GM12878 (cell line): ENCODE measurements at regions not wholly inside any gene's neighbourhood (a gene's known extent, or its start where the extent isn't known, plus 50 kb on each side); places are given as distances from the start of the nearest gene placed in this dataset.

Source experiments
- ATAC-seq: fragments of 200-7000 bp; cut with Tn5 transposase; 3 replicates; pipeline ENCODE4 v1.9.1; 2020; ENCODE audit warnings: mild to moderate bottlenecking, moderate library complexity
- BruUV-seq: library from RNA; stranded (reverse); fragments of 400-500 nt; replicated peaks from 2 replicates; lab custom pipeline; 2021; lab: Mats Ljungman, UMichigan
- CTCF ChIA-PET: fragments of 300-600 bp; sonication (Branson Sonifier 250); formaldehyde crosslinking; extraction: SDS; loops from one replicate; lab custom pipeline; 2021; ENCODE audit warnings: inconsistent platforms; lab: Yijun Ruan, JAX
- POLR2A ChIA-PET: fragments of 350-600 bp; formaldehyde crosslinking; extraction: SDS; loops from one replicate; lab custom pipeline; 2021; ENCODE audit warnings: inconsistent platforms; lab: Charles Lee
- RAD21 ChIA-PET: fragments of 300-600 bp; sonication (Branson Sonifier 250); formaldehyde crosslinking; loops from one replicate; lab custom pipeline; 2023; ENCODE audit warnings: antibody characterized with exemption; ENCODE audit not compliant: unreplicated experiment; lab: Charles Lee
- SMC1A ChIA-PET: fragments of 300-600 bp; sonication (Branson Sonifier 250); formaldehyde crosslinking; loops from one replicate; lab custom pipeline; 2023; ENCODE audit not compliant: unreplicated experiment, uncharacterized antibody; lab: Charles Lee
- DNase-seq: peaks from one replicate; pipeline ENCODE4 v3.0.0-alpha.2; 2011; ENCODE audit warnings: low read depth, low spot score
- FAIRE-seq: peaks from 3 replicates; lab custom pipeline; 2011; peaks lifted over from hg19 to GRCh38; lab: Jason Lieb, UNC
- H2AFZ ChIP-seq: 2 replicates; pipeline ENCODE4 v1.6.0; 2011; ENCODE audit warnings: low read depth, low read length, control low read depth; ENCODE audit not compliant: control insufficient read depth
- H3K27ac ChIP-seq: 2 replicates; pipeline ENCODE4 v1.5.1; 2011; ENCODE audit warnings: control low read depth; ENCODE audit not compliant: control insufficient read depth, insufficient read depth
- H3K27me3 ChIP-seq, 2 experiments: replicated peaks in 1 of 2; 2 replicates each; pipeline versions ENCODE4 v1.6.0 to v1.6.1; 2011; ENCODE audit warnings: low read length in 1 of 2; ENCODE audit not compliant: control insufficient read depth in 2 of 2, insufficient read depth in 2 of 2
- H3K36me3 ChIP-seq, 2 experiments: 2 replicates each; pipeline ENCODE4 v1.5.1; 2011; ENCODE audit warnings: low read length in 1 of 2; ENCODE audit not compliant: control insufficient read depth in 2 of 2, insufficient read depth in 2 of 2
- H3K4me1 ChIP-seq: 2 replicates; pipeline ENCODE4 v1.6.1; 2011; ENCODE audit warnings: mild to moderate bottlenecking, low read length, moderate library complexity, mixed read lengths; ENCODE audit not compliant: control insufficient read depth, insufficient read depth
- H3K4me2 ChIP-seq: 2 replicates; pipeline ENCODE4 v1.6.0; 2011; ENCODE audit warnings: control low read depth; ENCODE audit not compliant: control insufficient read depth, insufficient read depth
- H3K4me3 ChIP-seq: fragments of 200-600 bp; sonication (generic); 2 replicates; pipeline ENCODE4 v1.5.1; 2016
- H3K79me2 ChIP-seq: 2 replicates; pipeline ENCODE4 v1.6.0; 2011; ENCODE audit warnings: low read length; ENCODE audit not compliant: control insufficient read depth, insufficient read depth
- H3K9ac ChIP-seq: 2 replicates; pipeline ENCODE4 v1.8.0; 2011; ENCODE audit warnings: low read length, control low read depth, mixed read lengths; ENCODE audit not compliant: control insufficient read depth, insufficient read depth
- H3K9me3 ChIP-seq: replicated peaks from 3 replicates; pipeline ENCODE4 v1.5.1; 2011; ENCODE audit warnings: mild to moderate bottlenecking, low read length; ENCODE audit not compliant: control insufficient read depth, insufficient read depth
- H4K20me1 ChIP-seq: 2 replicates; pipeline ENCODE4 v1.6.0; 2011; ENCODE audit not compliant: control insufficient read depth, insufficient read depth
- IKZF2 ChIP-seq, 2 experiments: fragments of 450-650 bp; IDR thresholded peaks; 2 replicates each; pipeline ENCODE4 v1.6.1; 2017; ENCODE audit warnings: mild to moderate bottlenecking in 2 of 2, moderate library complexity in 2 of 2
- MYB ChIP-seq: fragments of 150-350 bp; IDR thresholded peaks from 2 replicates; pipeline ENCODE4 v1.6.1; 2014; ENCODE audit warnings: mild to moderate bottlenecking, low read depth, low read length, borderline replicate concordance
- PAX8 ChIP-seq: fragments of 450-650 bp; IDR thresholded peaks from 2 replicates; pipeline ENCODE4 v1.6.1; 2017; ENCODE audit warnings: mild to moderate bottlenecking, moderate library complexity
- RUNX3 ChIP-seq: IDR thresholded peaks from 2 replicates; pipeline ENCODE4 v1.6.1; 2012; ENCODE audit warnings: low read length, inconsistent platforms
- SMAD1 ChIP-seq: fragments of 450-650 bp; IDR thresholded peaks from 2 replicates; pipeline ENCODE4 v1.6.1; 2018; ENCODE audit warnings: mild to moderate bottlenecking, low read depth; ENCODE audit not compliant: partially characterized antibody
- SREBF2 ChIP-seq: IDR thresholded peaks from 2 replicates; pipeline ENCODE4 v1.6.1; 2012; ENCODE audit warnings: mild to moderate bottlenecking, low read length
- STAT3 ChIP-seq: IDR thresholded peaks from 2 replicates; pipeline ENCODE4 v1.6.1; 2011; ENCODE audit warnings: low read depth, low read length, improper control_type of control experiment
- ZNF384 ChIP-seq: IDR thresholded peaks from 2 replicates; pipeline ENCODE4 v1.6.1; 2012; ENCODE audit warnings: low read depth, mild to moderate bottlenecking, low read length, improper control_type of control experiment, borderline replicate concordance
- WGBS: methylation state at CpG from one replicate; pipeline ENCODE4 v1.1.6; 2016; ENCODE audit warnings: low lambda C conversion rate; ENCODE audit not compliant: insufficient replicate concordance, insufficient coverage; ENCODE audit errors: missing lambda C conversion rate; 5-methylcytosine and 5-hydroxymethylcytosine counted together
- in situ Hi-C: fragments of 300-500 bp; cut with MboI; formaldehyde crosslinking; loops from 9 replicates; pipeline ENCODE4 v1.14.3; 2018; ENCODE audit warnings: mixed read lengths
- intact Hi-C: fragments of 100-400 bp; cut with micrococcal nuclease; formaldehyde crosslinking; loops from one replicate; pipeline ENCODE4 v1.14.2; 2022; ENCODE audit not compliant: unreplicated experiment
- TF ChIP-seq, protein P1 (sequence below): fragments of 450-650 bp; IDR thresholded peaks from 2 replicates; pipeline ENCODE4 v1.6.1; 2016; ENCODE audit warnings: mild to moderate bottlenecking, moderate library complexity, borderline replicate concordance
- TF ChIP-seq, protein P2 (sequence below): fragments of 450-650 bp; formaldehyde crosslinking; IDR thresholded peaks from 2 replicates; pipeline ENCODE4 v1.4.0; 2020; ENCODE audit warnings: mild to moderate bottlenecking, moderate library complexity

DNA sequence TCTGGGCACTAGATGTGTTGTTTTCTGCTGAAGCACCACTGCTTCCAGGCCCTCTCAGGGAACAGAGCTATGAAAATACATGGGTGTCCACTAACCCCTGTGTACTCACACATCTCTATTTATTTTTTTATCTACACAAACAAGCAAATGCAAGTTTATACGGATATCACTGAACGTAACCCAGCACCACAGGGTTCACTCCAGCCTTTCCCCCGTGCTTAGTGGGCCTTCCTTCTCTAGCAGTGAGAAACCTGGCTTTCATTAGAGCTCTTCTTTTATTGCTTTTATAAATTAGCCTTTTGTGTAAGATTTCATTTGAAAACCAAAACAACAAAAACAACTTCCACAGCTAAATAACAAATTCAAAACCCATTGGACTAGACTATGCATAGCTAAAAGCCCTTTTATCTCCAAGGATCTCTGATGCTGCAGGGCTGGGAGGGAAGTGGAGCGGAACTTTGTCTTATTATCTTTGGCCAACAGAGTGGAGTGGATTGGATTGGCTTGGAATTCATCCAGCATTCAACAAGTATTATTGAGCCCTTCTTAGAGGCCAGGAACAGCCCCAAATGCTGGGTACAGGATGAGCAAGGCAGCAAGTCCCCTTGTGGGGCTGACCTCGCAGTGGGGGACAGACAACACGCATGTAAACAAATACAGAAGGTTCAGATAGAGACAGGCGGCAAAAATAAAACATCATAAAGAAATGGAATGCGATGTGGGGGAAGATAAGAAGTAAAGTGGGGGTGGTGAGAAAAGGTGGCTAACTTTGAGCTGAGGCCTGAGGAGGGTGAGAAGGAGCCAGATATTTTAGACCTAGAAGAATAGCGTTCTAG lies 371.8 kb upstream of the POU3F1 start:
- intact Hi-C loops (no loop called here), in situ Hi-C loops (no loop called here)
- Histone ChIP-seq H3K36me3 (no peaks in the 10 kb centered on the region), H3K9ac (no peak overlapping the region), H2AFZ (no peak overlapping the region), H3K4me2 (no peak overlapping the region), H3K9me3 (no peaks in the 10 kb centered on the region), H3K27ac (no peak overlapping the region), H3K4me1 (no peaks in the 10 kb centered on the region), H3K79me2 (no peaks in the 10 kb centered on the region), H3K4me3 (no peak overlapping the region), H4K20me1 (no peaks in the 10 kb centered on the region), H3K27me3 (no peaks in the 10 kb centered on the region; a peak in 1 of 4 replicates)
- 51% methylated on average over 9 of the region's 9 CpGs for WGBS
- FAIRE-seq, result no peak
- BruUV-seq, result no TSS peak
- SMC1A ChIA-PET, result interaction anchor here (0.5 to 1.5 kb wide), 2 partner anchors 26 to 40 kb away, joined by 3 to 4 read pairs; no protein-coding TSS in a partner anchor
- CTCF ChIA-PET, result interaction anchor here (1.6 kb wide), 1 partner anchor 14 kb away, joined by 5 read pairs; no protein-coding TSS in a partner anchor
- POLR2A ChIA-PET, result no interaction called here
- ATAC-seq, result no peak
- TF ChIP-seq RUNX3 (no peak), SMAD1 (no peak), STAT3 (no peak), PAX8 (no peak), MYB (no peak), ZNF384 (no peak), IKZF2 (IDR thresholded peaks at IDR 0.05) (no peak), SREBF2 (no peak)
- TF ChIP-seq, protein P1, sequence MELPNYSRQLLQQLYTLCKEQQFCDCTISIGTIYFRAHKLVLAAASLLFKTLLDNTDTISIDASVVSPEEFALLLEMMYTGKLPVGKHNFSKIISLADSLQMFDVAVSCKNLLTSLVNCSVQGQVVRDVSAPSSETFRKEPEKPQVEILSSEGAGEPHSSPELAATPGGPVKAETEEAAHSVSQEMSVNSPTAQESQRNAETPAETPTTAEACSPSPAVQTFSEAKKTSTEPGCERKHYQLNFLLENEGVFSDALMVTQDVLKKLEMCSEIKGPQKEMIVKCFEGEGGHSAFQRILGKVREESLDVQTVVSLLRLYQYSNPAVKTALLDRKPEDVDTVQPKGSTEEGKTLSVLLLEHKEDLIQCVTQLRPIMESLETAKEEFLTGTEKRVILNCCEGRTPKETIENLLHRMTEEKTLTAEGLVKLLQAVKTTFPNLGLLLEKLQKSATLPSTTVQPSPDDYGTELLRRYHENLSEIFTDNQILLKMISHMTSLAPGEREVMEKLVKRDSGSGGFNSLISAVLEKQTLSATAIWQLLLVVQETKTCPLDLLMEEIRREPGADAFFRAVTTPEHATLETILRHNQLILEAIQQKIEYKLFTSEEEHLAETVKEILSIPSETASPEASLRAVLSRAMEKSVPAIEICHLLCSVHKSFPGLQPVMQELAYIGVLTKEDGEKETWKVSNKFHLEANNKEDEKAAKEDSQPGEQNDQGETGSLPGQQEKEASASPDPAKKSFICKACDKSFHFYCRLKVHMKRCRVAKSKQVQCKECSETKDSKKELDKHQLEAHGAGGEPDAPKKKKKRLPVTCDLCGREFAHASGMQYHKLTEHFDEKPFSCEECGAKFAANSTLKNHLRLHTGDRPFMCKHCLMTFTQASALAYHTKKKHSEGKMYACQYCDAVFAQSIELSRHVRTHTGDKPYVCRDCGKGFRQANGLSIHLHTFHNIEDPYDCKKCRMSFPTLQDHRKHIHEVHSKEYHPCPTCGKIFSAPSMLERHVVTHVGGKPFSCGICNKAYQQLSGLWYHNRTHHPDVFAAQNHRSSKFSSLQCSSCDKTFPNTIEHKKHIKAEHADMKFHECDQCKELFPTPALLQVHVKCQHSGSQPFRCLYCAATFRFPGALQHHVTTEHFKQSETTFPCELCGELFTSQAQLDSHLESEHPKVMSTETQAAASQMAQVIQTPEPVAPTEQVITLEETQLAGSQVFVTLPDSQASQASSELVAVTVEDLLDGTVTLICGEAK, result no peak
- TF ChIP-seq, protein P2, sequence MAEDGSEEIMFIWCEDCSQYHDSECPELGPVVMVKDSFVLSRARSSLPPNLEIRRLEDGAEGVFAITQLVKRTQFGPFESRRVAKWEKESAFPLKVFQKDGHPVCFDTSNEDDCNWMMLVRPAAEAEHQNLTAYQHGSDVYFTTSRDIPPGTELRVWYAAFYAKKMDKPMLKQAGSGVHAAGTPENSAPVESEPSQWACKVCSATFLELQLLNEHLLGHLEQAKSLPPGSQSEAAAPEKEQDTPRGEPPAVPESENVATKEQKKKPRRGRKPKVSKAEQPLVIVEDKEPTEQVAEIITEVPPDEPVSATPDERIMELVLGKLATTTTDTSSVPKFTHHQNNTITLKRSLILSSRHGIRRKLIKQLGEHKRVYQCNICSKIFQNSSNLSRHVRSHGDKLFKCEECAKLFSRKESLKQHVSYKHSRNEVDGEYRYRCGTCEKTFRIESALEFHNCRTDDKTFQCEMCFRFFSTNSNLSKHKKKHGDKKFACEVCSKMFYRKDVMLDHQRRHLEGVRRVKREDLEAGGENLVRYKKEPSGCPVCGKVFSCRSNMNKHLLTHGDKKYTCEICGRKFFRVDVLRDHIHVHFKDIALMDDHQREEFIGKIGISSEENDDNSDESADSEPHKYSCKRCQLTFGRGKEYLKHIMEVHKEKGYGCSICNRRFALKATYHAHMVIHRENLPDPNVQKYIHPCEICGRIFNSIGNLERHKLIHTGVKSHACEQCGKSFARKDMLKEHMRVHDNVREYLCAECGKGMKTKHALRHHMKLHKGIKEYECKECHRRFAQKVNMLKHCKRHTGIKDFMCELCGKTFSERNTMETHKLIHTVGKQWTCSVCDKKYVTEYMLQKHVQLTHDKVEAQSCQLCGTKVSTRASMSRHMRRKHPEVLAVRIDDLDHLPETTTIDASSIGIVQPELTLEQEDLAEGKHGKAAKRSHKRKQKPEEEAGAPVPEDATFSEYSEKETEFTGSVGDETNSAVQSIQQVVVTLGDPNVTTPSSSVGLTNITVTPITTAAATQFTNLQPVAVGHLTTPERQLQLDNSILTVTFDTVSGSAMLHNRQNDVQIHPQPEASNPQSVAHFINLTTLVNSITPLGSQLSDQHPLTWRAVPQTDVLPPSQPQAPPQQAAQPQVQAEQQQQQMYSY (CRISPR knock-in tag), result no peak
- no peak for DNase-seq
- RAD21 ChIA-PET, result no interaction called here
